CD4-positive, CD25-positive, alpha-beta regulatory T cell (primary cell): ENCODE measurements at regions not wholly inside any gene's neighbourhood (a gene's known extent, or its start where the extent isn't known, plus 50 kb on each side); places are given as distances from the start of the nearest gene placed in this dataset.

Experiments
- ATAC-seq, 2 donors: fragments of 150-1000 bp; cut with Tn5 transposase; one replicate each; pipeline ENCODE4 v1.10.0; 2021; ENCODE audit warnings: low read depth in 2 of 2, moderate number of reproducible peaks in 2 of 2, moderate library complexity in 1 of 2
- DNase-seq, 3 donors: peaks; one replicate each; pipeline versions ENCODE4 v3.0.0 to v3.0.0-alpha.2; 2012 to 2022; ENCODE audit warnings: mixed read lengths in 1 of 3
- H3K27ac ChIP-seq: one replicate; pipeline ENCODE4 v1.7.0; 2013; ENCODE audit warnings: mild to moderate bottlenecking, low read length; ENCODE audit not compliant: insufficient read depth, poor library complexity, severe bottlenecking
- H3K27me3 ChIP-seq: one replicate; pipeline ENCODE4 v1.7.0; 2013; ENCODE audit warnings: low read length; ENCODE audit not compliant: control insufficient read depth, insufficient read depth
- H3K36me3 ChIP-seq: one replicate; pipeline ENCODE4 v1.7.0; 2013; ENCODE audit warnings: mild to moderate bottlenecking, low read length, moderate library complexity; ENCODE audit not compliant: control insufficient read depth, insufficient read depth
- H3K4me1 ChIP-seq: 2 replicates; pipeline ENCODE4 v1.7.0; 2013; ENCODE audit warnings: mild to moderate bottlenecking, low read length; ENCODE audit not compliant: insufficient read depth, control insufficient read depth, poor library complexity, severe bottlenecking
- H3K4me3 ChIP-seq: one replicate; pipeline ENCODE4 v1.7.0; 2013; ENCODE audit warnings: low read depth, mild to moderate bottlenecking, low read length, moderate library complexity
- H3K9me3 ChIP-seq, 2 experiments: 1 replicate in 1 of 2; 2 replicates in 1 of 2; pipeline ENCODE4 v1.7.0; 2013; ENCODE audit warnings: low read length in 2 of 2, mild to moderate bottlenecking in 1 of 2, moderate library complexity in 1 of 2; ENCODE audit not compliant: control insufficient read depth in 2 of 2
- H3K27ac Mint-ChIP-seq, 3 donors: one replicate each; pipeline ENCODE4 v1.8.0; 2020 to 2022; ENCODE audit warnings: mild to moderate bottlenecking in 3 of 3, mixed read lengths in 3 of 3, moderate library complexity in 2 of 3
- H3K27me3 Mint-ChIP-seq: one replicate; pipeline ENCODE4 v1.8.0; 2022; ENCODE audit warnings: mild to moderate bottlenecking, mixed read lengths
- H3K36me3 Mint-ChIP-seq: one replicate; pipeline ENCODE4 v1.8.0; 2020; ENCODE audit warnings: mixed read lengths
- H3K4me1 Mint-ChIP-seq, 4 donors: one replicate each; pipeline ENCODE4 v1.8.0; 2020 to 2022; ENCODE audit warnings: mixed read lengths in 4 of 4, mild to moderate bottlenecking in 1 of 4
- H3K4me3 Mint-ChIP-seq, 4 donors: one replicate each; pipeline ENCODE4 v1.8.0; 2020 to 2022; ENCODE audit warnings: mild to moderate bottlenecking in 4 of 4, mixed read lengths in 4 of 4, moderate library complexity in 3 of 4
- H3K9me3 Mint-ChIP-seq, 7 donors: one replicate each; pipeline ENCODE4 v1.8.0; 2020 to 2022; ENCODE audit warnings: mixed read lengths in 7 of 7, mild to moderate bottlenecking in 3 of 7, moderate library complexity in 2 of 7

DNA sequence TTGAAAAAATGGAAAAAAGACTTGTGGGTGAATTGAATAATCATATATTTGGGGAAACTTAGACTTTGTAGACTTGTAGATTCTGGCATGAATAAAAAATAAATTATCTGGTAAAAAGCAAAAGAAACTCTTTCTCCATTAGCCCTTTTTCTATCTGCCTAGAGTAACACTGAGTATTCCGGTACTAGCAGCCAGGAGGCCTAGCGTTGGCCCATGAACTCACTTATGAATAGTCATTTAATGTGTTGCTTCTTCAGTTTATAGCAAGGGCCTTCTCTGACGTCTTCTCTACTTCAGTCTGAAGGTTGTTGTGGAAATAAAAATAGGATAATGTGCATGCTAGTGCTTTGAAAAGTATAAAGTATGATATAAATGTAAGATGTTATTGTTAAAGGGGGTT lies 851.2 kb upstream of the NR2F2 start:
- no peak overlapping the region for H3K4me3 ChIP-seq
- DNase-seq (no peak), ATAC-seq (no peak)
- no peaks in the 10 kb centered on the region for H3K36me3 ChIP-seq
- no peak overlapping the region for H3K4me3 Mint-ChIP-seq
- peaks cover 4% of the 10 kb centered on the region for H3K27me3 Mint-ChIP-seq
- H3K4me1 ChIP-seq, result no peaks in the 10 kb centered on the region
- no peak overlapping the region for H3K27ac Mint-ChIP-seq
- no peak overlapping the region for H3K27ac ChIP-seq
- H3K4me1 Mint-ChIP-seq, result no peaks in the 10 kb centered on the region
- H3K27me3 ChIP-seq, result no peaks in the 10 kb centered on the region
- no peaks in the 10 kb centered on the region for H3K36me3 Mint-ChIP-seq
- H3K9me3 Mint-ChIP-seq, result peaks cover 0 to 3% (median 2%) of the 10 kb centered on the region in 7 donors
- peaks cover 0 to 2% of the 10 kb centered on the region in 2 experiments for H3K9me3 ChIP-seq

DNA sequence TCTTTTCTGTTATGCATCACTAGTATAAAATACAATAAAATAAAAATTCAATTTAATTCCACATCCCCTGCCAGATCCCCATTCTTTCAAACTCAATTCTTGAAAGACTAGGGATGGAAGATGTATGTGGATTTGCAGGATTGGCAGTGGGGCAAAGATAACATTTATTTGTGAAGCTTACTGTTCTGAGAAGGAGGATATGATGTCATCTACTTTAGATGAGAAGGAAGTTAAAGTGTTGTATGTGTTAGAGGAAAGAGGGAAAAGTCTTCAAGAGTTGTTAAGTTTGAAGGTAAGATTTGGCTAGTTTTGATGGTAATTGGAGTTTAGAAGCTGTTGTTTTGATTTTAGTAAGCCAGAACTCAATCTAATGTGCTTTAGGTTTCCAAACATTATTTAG lies 845.1 kb upstream of the NR2F2 start:
- no peak for ATAC-seq
- DNase-seq, result no peak
- H3K4me3 ChIP-seq, result no peak overlapping the region
- no peaks in the 10 kb centered on the region for H3K36me3 ChIP-seq
- no peaks in the 10 kb centered on the region for H3K36me3 Mint-ChIP-seq
- no peaks in the 10 kb centered on the region for H3K27me3 ChIP-seq
- H3K4me3 Mint-ChIP-seq, result no peak overlapping the region
- no peak overlapping the region for H3K27ac Mint-ChIP-seq
- no peaks in the 10 kb centered on the region for H3K4me1 Mint-ChIP-seq
- peaks cover 0 to 7% of the 10 kb centered on the region in 2 experiments for H3K9me3 ChIP-seq
- peaks cover 2 to 9% (median 5%) of the 10 kb centered on the region in 7 donors for H3K9me3 Mint-ChIP-seq
- H3K4me1 ChIP-seq, result no peaks in the 10 kb centered on the region
- peaks cover 4% of the 10 kb centered on the region for H3K27me3 Mint-ChIP-seq
- H3K27ac ChIP-seq, result no peak overlapping the region

DNA sequence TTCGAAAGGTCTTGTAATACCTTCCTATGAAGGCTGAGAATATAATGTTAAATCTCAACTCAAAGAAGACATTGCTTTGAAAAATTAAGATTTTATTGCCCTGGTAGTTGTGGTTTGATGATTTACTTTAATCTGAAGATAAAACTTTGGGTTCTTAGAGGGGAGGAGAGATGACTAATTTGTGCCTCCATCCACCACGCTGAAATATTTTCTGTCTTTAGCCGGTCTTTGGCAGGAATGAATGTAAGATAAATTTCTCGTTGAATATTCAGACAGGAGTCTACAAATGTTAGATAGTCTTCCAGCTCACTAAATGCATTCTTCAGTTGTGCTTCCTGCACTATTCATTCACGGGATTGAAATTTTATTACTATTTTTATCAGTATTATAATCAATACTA lies 844.3 kb upstream of the NR2F2 start:
- Histone ChIP-seq H3K27me3 (no peaks in the 10 kb centered on the region), H3K9me3 (peaks cover 0 to 7% of the 10 kb centered on the region in 2 experiments), H3K4me1 (no peaks in the 10 kb centered on the region), H3K36me3 (no peaks in the 10 kb centered on the region), H3K27ac (no peak overlapping the region), H3K4me3 (no peak overlapping the region)
- Mint-ChIP-seq H3K36me3 (no peaks in the 10 kb centered on the region), H3K27ac (no peak overlapping the region), H3K27me3 (peaks cover 4% of the 10 kb centered on the region), H3K9me3 (peaks cover 2 to 9% (median 7%) of the 10 kb centered on the region in 7 donors), H3K4me3 (no peak overlapping the region), H3K4me1 (no peaks in the 10 kb centered on the region)
- DNase-seq (no peak), ATAC-seq (no peak)

DNA sequence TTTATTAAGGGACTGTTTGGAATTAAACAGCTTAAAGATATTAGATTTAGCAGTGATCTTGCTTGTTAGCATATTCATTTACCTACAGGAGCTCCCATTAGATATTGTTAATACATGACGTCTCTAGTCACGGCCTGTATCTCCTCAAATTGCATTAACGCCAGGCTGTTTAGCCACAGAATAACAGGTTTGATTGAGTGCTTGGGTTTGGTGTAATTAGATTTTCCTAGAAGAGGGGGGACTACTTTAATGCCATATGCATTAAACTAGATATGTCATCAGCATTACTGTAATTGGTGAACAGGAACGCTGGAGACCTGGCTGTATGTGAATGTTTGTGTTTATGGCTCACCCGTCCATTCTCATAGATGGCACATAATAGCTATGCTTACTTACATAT lies 841.4 kb upstream of the NR2F2 start:
- Histone ChIP-seq H3K27ac (no peak overlapping the region), H3K9me3 (peaks cover 0 to 7% of the 10 kb centered on the region in 2 experiments), H3K36me3 (no peaks in the 10 kb centered on the region), H3K4me1 (no peaks in the 10 kb centered on the region), H3K4me3 (no peak overlapping the region), H3K27me3 (no peaks in the 10 kb centered on the region)
- DNase-seq (no peak), ATAC-seq (no peak)
- Mint-ChIP-seq H3K4me3 (no peak overlapping the region), H3K36me3 (no peaks in the 10 kb centered on the region), H3K4me1 (no peaks in the 10 kb centered on the region), H3K27me3 (no peaks in the 10 kb centered on the region), H3K9me3 (peaks cover 2 to 9% (median 7%) of the 10 kb centered on the region in 7 donors), H3K27ac (no peak overlapping the region)

DNA sequence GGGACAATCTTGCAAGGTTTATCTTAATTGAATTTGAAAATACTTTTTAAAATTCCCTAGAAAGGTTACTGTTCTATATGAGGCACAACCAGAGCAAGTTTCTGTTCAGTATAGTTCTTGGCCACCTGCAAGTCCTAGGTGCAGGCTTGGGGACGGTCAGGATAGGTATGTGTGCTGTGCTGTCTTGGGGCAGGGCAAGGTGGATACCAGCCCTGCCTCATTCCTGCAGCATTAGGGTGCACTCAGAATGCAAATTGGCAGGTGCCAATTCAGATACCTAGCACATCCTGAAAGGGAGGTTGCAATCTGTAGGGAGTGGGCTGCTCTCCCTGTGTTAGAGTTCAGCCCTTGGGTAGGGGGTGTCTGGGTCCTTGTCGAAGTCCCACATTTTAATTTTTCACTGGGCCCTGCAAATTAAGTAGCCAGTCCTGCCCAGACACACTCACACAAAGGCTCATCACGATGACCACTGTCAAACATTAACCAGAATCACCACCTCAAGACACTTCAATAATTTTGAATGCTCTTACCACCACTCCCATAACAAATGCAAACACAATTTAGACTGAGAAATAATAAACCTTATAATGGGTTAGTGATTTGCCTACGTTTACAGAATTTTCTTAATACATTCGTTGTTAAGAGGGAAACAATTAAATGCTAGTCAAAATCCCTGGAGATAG lies 838.0 kb upstream of the NR2F2 start:
- H3K4me1 ChIP-seq, result no peaks in the 10 kb centered on the region
- H3K36me3 ChIP-seq, result no peaks in the 10 kb centered on the region
- no peak overlapping the region for H3K4me3 ChIP-seq
- H3K4me1 Mint-ChIP-seq, result no peaks in the 10 kb centered on the region
- no peaks in the 10 kb centered on the region for H3K36me3 Mint-ChIP-seq
- H3K9me3 ChIP-seq, result no peaks in the 10 kb centered on the region
- no peaks in the 10 kb centered on the region for H3K27me3 ChIP-seq
- H3K9me3 Mint-ChIP-seq, result peaks cover 0 to 3% (median 0%) of the 10 kb centered on the region in 7 donors
- ATAC-seq (no peak), DNase-seq (no peak)
- H3K4me3 Mint-ChIP-seq, result no peak overlapping the region
- no peaks in the 10 kb centered on the region for H3K27me3 Mint-ChIP-seq
- no peak overlapping the region for H3K27ac ChIP-seq
- no peak overlapping the region for H3K27ac Mint-ChIP-seq

DNA sequence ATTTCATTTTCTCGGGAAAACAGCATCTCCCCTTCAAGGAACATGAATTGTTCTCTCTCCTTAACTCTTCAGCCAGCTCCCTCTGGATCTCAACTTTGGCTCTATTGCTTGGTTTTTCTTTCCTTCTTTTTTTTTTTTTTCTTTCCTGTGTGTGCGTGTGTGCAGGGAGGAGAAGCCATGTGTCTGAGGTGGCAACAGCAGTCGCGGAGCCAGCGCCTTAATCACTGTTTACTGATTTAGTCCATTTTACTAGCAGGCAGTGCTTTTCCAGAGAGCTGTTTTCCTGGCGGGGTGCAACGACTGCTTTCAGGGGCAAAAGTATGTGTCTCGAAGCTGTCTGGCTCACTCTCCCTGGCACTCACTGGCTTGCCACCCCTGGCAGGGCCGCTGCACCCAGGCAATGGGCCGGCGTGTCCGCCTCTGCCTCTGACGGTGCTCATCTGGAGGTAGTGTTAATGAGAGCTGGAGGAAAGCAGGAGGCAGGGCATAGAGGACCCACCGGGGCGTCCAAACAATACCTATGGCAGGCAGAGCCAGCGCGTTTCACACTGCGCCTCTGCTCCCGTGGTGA lies 835.4 kb upstream of the NR2F2 start:
- peaks cover 0 to 5% (median 0%) of the 10 kb centered on the region in 7 donors for H3K9me3 Mint-ChIP-seq

DNA sequence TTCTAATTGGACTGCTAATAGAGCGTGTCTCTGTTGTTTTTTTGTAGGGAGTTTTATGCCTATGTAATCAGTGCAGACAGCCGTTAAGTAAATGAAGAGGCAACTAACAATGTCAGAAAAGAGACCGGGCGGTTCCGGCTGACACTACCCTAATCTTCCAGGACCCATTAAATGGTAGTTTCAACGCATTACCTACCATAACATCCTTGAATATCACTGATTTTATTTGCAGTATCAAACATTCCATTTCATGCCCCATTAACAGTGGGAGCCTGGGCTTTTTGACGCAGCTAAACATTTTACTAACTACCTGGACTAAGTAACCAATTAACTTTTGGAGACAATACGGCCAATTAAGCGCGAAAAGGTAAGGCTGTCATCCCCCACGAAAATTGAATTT lies 832.9 kb upstream of the NR2F2 start:
- no peak for ATAC-seq
- Mint-ChIP-seq H3K4me3 (no peak overlapping the region), H3K9me3 (peaks cover 0 to 5% (median 0%) of the 10 kb centered on the region in 7 donors), H3K27me3 (no peaks in the 10 kb centered on the region), H3K27ac (no peak overlapping the region), H3K36me3 (no peaks in the 10 kb centered on the region), H3K4me1 (peaks cover 0 to 6% (median 2%) of the 10 kb centered on the region in 4 donors)
- no peaks in the 10 kb centered on the region for H3K4me1 ChIP-seq
- H3K36me3 ChIP-seq, result no peaks in the 10 kb centered on the region
- DNase-seq, result no peak
- H3K27ac ChIP-seq, result no peak overlapping the region
- no peak overlapping the region for H3K4me3 ChIP-seq
- no peaks in the 10 kb centered on the region for H3K27me3 ChIP-seq
- no peaks in the 10 kb centered on the region for H3K9me3 ChIP-seq

More for the DNA sequence above, 835.4 kb upstream of the NR2F2 start:
- Mint-ChIP-seq H3K4me1 (peaks cover 0 to 6% (median 2%) of the 10 kb centered on the region in 4 donors), H3K27ac (no peak overlapping the region), H3K27me3 (no peaks in the 10 kb centered on the region), H3K36me3 (no peaks in the 10 kb centered on the region), H3K4me3 (no peak overlapping the region)
- no peak overlapping the region for H3K27ac ChIP-seq
- DNase-seq, result no peak
- H3K27me3 ChIP-seq, result no peaks in the 10 kb centered on the region
- H3K4me1 ChIP-seq, result no peaks in the 10 kb centered on the region
- no peak for ATAC-seq
- no peaks in the 10 kb centered on the region for H3K9me3 ChIP-seq
- no peak overlapping the region for H3K4me3 ChIP-seq
- no peaks in the 10 kb centered on the region for H3K36me3 ChIP-seq

DNA sequence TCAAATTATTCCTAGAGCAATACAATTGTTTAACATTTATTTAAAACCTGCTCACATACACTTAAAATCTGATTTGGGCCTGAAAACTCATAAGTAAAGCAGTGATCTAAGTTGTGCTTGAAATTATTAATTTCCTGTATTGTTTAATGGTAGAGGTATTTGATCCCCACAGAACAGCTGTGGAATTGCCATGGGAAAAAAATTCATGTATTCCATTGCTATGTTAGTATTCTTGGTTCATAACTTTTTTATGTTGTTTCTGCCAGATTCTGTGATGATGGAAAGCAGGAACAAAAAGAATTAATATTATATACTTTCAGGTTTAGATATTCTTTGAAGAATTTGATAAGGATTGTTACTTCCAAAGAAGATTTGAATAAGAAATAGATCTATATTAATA lies 831.5 kb upstream of the NR2F2 start:
- H3K9me3 ChIP-seq, result no peaks in the 10 kb centered on the region
- ATAC-seq (no peak), DNase-seq (no peak)
- H3K36me3 ChIP-seq, result no peaks in the 10 kb centered on the region
- Mint-ChIP-seq H3K4me3 (no peak overlapping the region), H3K4me1 (peaks cover 0 to 6% (median 2%) of the 10 kb centered on the region in 4 donors), H3K27me3 (no peaks in the 10 kb centered on the region), H3K9me3 (peaks cover 0 to 5% (median 0%) of the 10 kb centered on the region in 7 donors), H3K27ac (no peak overlapping the region), H3K36me3 (no peaks in the 10 kb centered on the region)
- H3K4me3 ChIP-seq, result no peak overlapping the region
- H3K4me1 ChIP-seq, result no peaks in the 10 kb centered on the region
- no peak overlapping the region for H3K27ac ChIP-seq
- H3K27me3 ChIP-seq, result no peaks in the 10 kb centered on the region
